ENCODE measurements at regions not wholly inside any gene's neighbourhood (a gene's known extent, or its start where the extent isn't known, plus 50 kb on each side); places are given as distances from the start of the nearest gene placed in this dataset.

DNA sequence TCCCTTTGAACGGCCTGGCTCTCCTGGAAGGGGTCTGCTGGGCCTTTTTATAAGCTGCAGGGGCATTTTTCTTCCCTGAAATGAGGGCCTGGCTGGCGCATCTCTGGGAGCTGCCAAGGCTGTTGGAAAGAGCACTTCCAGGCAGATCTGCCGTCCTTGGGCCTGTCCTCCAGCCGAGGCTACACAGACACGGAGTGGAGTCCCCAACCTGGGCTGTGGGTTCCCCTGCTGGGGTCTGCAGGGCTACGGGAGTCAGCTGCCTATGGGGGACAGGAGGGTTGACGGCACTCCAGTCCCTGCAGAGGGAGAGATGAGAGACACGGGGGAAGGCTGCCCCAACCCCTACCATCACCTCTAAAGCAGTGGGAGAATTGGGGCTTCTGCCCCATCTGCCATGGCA, 606.6 kb downstream of the TBC1D22A start:
- Histone ChIP-seq H2AK9ac (replicated peaks; ENCODE audit: low read depth, low read length, poor library complexity) (no peak overlapping the region), H3K27me3 (ENCODE audit: control insufficient read depth, insufficient read depth, low read length) (no peaks in the 10 kb centered on the region), H3K79me1 (ENCODE audit: low read depth in 1 of 2, low read length in 2 of 2) (no peaks in the 10 kb centered on the region), H3K4me1 (ENCODE audit: control insufficient read depth, insufficient read depth, low read length) (no peaks in the 10 kb centered on the region), H2AK5ac (ENCODE audit: low read depth, low read length) (no peak overlapping the region), H4K20me1 (ENCODE audit: insufficient read depth, low read length) (no peaks in the 10 kb centered on the region), H3K9me3 (ENCODE audit: control insufficient read depth, insufficient read depth, low read length) (peaks cover 7% of the 10 kb centered on the region), H3K36me3 (ENCODE audit: control insufficient read depth, insufficient read depth, low read length) (no peaks in the 10 kb centered on the region), H4K91ac (ENCODE audit: insufficient read depth, low read depth, low read length) (no peak overlapping the region), H3K9ac (ENCODE audit: low read depth, low read length) (no peak overlapping the region), H3K56ac (ENCODE audit: extremely low read depth, insufficient read depth, low read length) (no peak overlapping the region), H2BK20ac (ENCODE audit: low read depth, low read length) (no peak overlapping the region), H4K8ac (ENCODE audit: low read depth in 2 of 2, low read length in 2 of 2) (no peak overlapping the region), H2BK120ac (ENCODE audit: low read depth, low read length) (no peak overlapping the region), H3K14ac (replicated peaks; ENCODE audit: low read depth, low read length) (no peak overlapping the region), H3K9me1 (ENCODE audit: insufficient read depth, low read length) (no peaks in the 10 kb centered on the region), H3K4me2 (ENCODE audit: low read depth, low read length) (no peak overlapping the region), H3K4me3 (ENCODE audit: insufficient read depth, low read depth, low read length) (no peak overlapping the region), H3K18ac (ENCODE audit: low read depth, low read length) (no peak overlapping the region), H2AFZ (replicated peaks; ENCODE audit: low read length, poor library complexity) (no peak overlapping the region), H2BK5ac (ENCODE audit: low read depth, low read length, poor library complexity, severe bottlenecking) (no peak overlapping the region), H3K27ac (ENCODE audit: insufficient read depth, low read length) (no peak overlapping the region), H3K4ac (ENCODE audit: low read depth, low read length) (no peak overlapping the region), H3K23ac (ENCODE audit: low read depth, low read length) (no peak overlapping the region), H4K5ac (ENCODE audit: low read depth, low read length) (no peak overlapping the region), H2BK15ac (ENCODE audit: low read depth, low read length) (no peak overlapping the region)
- intact Hi-C loops (cut with micrococcal nuclease) (no loop called here), in situ Hi-C loops (cut with MboI; ENCODE audit: low sequenced_read_pairs) (no loop called here), dilution Hi-C loops (cut with HindIII; ENCODE audit: low sequenced_read_pairs, unreplicated experiment) (no loop called here)
- ChIA-PET CTCF (no interaction called here), POLR2A (ENCODE audit: unreplicated experiment) (no interaction called here)
- ATAC-seq (ENCODE audit: low read depth) (no peak), DNase-seq (no peak)
- 0% methylated on average over 1 of the region's 8 CpGs; no CpG with 5 or more reads in 1 of the 2 experiments for WGBS, 2 experiments (ENCODE audit: extremely low coverage in 2 of 2, insufficient read length in 1 of 2)
- no TSS peak for BruUV-seq (replicated peaks)
- TF ChIP-seq POLR2A (IDR thresholded peaks at IDR 0.05; ENCODE audit: low read depth, low read length) = no peak
- TF ChIP-seq, protein P1, sequence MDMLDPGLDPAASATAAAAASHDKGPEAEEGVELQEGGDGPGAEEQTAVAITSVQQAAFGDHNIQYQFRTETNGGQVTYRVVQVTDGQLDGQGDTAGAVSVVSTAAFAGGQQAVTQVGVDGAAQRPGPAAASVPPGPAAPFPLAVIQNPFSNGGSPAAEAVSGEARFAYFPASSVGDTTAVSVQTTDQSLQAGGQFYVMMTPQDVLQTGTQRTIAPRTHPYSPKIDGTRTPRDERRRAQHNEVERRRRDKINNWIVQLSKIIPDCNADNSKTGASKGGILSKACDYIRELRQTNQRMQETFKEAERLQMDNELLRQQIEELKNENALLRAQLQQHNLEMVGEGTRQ (IDR thresholded peaks at IDR 0.05; ENCODE audit: low read depth, low read length) = no peak

All from IMR-90 (cell line).